NCI-H1694 treated with DMSO at 0.1 percent for 48 hours (cell line): ENCODE measurements at regions not wholly inside any gene's neighbourhood (a gene's known extent, or its start where the extent isn't known, plus 50 kb on each side); places are given as distances from the start of the nearest gene placed in this dataset.
A peak's percentile ranks its signal among the peaks of the same experiment; 100 is the strongest.
"Not testable (repeated sequence)": the region's sequence is repeated elsewhere in the genome, so short reads cannot be mapped to it uniquely, and the experiment has no call there.

Source experiments
- DNase-seq: peaks from one replicate; lab custom pipeline; 2025; lab: John Stamatoyannopoulos, UW

DNA sequence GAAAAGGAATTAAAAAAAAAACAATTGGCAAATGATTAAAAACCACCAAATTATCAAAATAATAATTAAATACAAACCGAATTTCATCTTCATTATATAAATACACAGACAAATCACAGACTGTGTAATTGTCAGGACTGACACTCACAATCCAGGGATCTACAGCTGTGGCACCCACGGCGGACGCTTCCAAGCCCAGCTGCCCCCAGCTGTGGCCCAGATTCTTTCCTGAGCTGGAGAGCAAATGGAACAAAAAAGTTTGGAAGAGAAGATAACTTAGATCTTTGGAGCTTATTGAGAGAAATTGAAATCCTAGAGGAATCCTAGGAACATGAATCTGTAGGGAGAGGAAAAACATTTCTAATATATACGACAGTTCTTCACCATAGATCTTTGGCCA is 316.1 kb downstream of the OTUD1 start:
- no peak for DNase-seq

DNA sequence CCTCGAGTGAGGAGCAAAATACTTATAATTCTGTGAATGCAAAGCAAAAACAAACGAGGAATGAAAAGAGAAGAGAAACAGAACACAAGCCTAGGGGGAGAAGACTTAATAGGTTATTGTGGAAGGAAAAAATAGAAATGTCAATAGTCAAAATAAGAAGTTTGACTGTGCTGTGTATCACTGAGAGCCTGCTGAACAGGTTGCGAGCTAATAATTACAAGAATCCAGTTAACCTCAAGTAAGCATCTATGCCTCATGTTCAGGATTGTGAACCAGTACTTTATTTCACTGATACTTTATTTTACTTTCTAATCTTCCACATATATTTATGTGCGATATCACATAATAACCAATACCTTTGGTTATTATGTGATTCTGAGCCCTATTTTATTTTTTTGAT is 316.7 kb downstream of the OTUD1 start:
- no peak for DNase-seq

DNA sequence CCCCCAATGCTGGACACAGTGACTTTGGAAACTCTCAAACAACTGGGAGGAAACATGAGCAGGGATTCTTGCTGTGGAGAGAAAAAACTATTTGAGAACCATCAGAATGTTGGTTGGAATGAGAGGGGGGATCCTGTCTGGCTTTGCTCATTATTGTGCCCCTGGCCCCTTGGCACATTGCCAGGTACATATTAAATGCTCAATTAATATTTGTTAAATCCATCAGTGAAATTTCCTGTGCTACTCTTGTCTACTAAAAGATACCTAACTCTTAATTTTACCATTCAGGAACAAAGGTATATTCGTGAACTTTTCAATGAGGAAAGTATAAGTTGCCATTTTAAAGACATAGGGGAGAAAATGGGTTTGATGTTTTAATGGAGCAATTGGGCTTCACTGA is 329.4 kb downstream of the OTUD1 start:
- DNase-seq, result no peak

DNA sequence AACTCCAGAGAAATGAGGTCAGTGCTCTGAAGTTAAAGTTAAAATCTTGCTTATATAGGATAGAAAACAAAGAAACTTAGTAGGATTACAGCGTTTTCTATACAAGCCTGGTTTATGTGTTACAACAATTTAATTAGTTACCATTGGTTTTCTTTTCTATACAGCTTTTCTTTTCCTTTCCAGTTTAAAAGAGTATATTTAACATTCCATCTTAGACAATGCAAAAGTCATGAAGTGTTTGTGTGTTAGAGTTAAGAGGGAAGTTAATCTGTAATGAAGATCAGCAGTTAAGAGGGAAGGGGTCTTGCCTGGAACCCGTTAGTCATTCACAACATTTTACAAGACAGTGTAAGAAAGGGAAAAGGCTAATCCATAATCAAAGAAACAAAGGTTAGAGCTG is 338.3 kb downstream of the OTUD1 start:
- no peak for DNase-seq

DNA sequence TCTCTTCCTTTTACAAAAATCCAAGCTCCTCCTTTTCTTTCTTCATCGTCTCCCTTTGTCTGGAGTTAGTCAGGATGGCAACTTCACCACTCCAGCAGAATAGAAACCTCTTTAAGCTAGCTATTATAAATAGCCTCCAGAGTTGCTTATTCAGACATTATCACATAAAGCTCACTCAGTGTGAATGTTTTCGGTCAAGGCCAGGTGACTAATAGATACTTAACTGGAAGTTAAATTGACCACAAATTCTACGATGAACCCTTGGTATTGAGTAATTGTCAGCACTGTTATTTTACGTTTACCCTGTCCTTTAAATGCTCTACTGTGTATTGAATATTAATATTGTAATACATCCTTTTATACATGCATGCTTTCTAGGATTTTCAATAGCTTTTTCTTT is 340.4 kb downstream of the OTUD1 start:
- no peak for DNase-seq

DNA sequence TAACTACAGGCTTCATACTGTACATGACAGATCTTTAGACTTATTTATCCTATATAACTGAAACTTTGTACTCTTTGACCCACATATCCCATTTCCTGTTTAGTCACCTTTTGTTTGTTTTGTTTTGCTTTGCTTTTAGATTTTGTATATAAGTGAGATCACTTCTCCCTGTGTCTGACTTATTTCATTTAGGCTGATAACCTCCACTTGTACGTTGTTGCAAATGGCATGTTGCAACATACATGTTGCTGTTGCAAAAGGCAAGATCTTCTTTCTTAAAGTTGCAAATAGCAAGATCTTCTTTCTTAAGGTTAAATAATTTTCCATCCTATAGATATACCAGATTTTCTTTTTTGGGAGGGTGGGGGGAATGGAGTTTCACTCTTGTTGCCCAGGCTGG is 341.5 kb downstream of the OTUD1 start:
- DNase-seq, result no peak

DNA sequence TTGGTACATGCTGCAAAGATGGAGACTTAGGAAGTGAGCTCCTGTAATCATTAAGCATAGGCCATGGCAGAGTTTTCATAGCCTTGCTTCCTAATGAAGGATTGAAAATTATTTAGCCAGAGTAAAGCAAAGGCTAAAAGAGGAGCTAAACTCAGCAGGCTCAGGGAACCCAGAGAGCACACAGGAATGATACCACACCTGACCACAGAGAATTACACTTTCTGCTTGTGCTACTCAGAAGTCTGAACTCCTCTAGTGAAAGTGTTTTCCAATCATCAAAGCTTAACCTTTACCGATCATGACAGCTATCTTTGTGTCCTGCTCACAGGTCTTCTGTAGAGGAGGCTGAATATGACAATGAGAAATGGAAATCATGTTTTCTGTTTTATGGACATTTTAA is 347.7 kb downstream of the OTUD1 start:
- no peak for DNase-seq

DNA sequence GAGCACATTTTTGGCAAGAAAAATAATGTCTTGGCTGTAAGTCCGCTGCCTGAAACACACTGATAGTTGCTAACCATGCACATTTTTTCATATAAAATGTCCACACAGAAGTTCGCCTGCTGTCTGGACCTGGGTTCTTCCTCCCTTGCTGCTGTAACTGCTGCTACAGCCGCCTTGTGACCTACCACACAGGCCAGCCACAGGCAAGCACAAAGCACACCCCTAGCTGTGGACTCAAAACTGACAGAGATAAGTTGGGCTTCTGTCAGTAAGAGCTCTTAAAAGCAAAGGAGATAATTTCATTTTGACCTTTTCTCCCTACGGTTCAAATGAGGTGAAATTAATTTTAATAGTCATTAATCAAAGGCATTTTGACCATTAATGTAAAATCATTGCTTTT is 354.7 kb downstream of the OTUD1 start:
- no peak for DNase-seq

DNA sequence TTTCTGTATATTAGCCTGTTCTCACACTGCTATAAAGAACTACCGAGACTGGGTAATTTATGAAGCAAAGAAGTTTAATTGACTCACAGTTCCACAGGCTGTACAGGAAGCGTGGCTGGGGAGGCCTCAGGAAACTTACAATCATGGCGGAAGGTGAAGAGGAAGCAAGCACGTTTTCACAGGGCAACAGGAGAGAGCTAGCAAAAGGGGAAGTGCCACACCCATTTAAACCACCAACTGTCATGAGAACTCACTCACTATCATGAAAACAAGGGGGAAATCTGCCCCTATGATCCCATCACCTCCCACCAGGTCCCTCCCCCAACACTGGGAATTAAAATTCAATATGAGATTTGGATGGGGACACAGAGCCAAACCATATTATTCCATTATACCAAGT is 358.6 kb downstream of the OTUD1 start:
- DNase-seq, result not testable (repeated sequence)

DNA sequence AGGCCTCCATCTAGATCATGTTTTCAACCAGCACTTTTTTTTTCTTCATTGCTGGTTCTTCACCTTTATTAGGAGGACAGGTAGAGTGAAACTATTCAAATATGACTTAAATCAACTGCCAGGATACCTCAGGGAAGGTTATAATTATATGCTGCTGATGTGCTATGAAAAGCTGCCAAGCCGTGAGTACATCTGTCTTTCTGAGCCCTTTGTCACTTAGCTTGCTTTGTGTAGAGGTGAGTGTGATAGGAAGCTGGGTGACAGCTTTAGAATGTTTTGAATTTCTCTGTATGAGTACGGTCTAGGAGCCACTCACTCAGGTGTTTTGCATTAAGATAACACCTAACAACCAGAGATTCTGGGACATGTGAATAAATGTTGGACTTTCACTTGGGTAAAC is 365.2 kb downstream of the OTUD1 start:
- DNase-seq, result no peak

DNA sequence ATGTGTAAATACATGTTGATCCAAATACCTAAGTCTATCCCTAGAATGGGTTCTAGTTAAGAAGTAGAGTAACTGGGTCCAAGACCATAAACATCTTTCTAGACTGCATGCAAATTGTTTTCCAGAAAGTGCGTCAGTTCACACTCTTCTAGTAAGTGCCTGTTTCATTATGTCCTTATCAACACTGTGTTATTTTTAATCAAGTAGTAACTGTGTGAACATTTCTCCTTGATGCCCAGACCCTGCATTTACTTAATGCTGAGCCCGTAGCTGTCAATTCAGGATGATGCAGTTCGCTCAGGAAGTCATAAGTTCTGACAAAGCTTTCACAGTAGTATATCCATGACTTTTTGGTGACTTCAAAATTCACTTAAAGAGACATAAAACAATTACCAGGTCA is 374.8 kb downstream of the OTUD1 start:
- no peak for DNase-seq

DNA sequence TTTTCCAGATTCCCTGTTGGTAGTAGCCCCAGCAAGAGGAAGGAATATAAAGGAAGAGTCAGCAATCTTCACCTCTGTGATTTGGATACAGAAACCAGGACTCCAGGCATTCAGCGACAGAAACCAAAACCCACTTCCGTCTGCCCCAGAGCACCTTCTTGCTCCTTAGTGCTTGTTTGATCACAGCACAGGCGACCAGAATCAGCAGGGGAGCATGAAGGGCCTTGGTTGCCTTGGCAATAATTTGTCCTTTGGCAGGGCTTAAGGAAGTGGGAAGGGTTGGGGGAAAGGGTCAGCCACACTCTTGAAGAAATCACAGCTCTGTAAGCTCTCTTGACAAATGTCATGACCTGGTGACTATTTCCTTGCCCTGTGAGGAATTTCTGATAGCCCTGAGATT is 379.6 kb downstream of the OTUD1 start:
- DNase-seq, result no peak

DNA sequence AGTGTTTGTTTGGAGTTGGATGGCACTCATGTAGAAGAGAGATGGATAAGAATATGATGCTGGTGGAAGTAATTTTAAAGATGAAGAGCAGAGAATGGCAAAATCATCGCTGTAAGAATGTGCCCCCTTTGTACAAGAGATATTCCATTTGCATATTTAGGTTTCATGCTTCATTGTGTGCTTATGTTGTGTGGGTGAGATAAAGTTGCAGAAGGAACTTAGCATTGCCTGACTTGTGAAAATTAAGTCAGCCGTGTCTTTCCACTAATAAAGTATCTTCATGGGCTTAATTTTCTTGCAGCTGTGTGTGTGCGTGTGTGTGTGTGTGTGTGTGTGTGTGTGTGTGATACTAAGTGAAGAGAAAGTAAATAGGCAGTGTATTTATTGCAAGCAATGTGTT is 381.9 kb downstream of the OTUD1 start:
- DNase-seq, result no peak

DNA sequence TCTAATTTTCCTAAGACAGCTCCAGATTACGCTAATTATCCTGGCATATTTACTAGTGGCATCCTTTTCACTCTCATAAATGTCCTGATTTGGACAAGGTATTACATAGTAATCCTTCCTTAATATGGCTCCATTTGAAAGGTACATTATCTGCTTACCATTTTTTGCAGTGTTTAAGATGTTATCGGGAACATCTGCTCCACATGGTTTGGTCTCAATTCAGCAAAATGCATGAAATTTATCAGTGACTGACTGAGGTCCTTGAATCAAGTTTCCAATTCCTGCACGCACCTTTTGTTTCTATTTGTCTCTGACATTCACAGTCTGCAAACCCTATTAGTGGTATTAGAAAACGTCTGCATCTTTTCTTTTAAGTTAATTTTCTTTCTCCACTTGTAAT is 384.1 kb upstream of the KIAA1217 start:
- no peak for DNase-seq

DNA sequence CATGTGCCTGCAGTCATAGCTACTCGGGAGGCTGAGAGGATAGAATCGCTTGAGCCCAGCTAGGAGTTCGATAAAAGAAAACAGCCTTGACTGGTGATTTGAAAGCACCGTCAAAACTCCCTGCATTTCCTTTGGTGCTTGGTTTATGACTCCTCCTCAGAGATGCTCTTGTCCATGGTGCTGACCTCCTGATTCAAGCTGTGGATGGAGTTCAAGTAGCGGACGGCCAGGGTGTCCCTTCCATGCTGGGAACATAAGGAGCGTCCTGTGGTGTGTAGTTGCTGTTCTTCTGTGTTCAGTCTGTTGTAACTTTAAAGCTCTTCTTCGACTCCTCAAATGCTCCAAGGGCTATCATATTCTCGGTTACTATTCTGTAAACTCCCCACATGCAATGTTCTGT is 382.5 kb upstream of the KIAA1217 start:
- no peak for DNase-seq

DNA sequence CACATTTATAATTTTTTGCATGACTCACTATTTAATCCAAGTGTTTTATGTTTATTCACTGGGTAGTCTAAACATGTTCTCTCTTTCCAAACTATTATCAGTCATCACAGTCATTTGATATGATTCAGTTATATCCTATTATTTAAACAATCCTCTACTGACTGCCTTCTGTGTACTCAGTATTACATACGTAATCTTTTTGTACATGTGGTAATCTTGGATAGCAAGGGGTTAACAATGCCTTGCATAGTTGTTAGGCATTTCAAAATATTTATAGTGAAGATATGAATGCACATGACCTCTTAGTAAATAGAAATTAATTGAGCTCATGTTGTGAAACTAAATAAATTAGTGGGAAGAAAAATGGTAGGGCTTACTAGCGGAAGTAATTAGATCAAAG is 379.4 kb upstream of the KIAA1217 start:
- no peak for DNase-seq

DNA sequence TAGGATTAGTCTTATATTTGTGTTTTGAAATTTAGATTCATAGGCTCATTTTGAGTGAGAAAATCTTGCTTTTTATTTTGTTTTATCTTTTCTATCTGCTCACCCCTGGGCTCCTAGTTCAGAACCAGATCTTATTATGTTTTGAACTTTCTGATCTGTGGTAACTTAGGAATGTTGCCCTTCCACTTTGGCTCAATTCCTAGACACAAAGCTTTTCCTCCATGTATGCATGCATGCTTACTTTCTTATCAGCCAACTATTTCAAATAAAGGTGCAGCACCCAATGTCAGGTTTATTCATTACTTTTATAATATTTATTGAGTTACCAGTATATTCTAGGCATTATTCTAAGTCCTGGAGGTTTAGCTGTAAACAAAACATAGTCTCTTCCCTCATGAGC is 374.8 kb upstream of the KIAA1217 start:
- no peak for DNase-seq

DNA sequence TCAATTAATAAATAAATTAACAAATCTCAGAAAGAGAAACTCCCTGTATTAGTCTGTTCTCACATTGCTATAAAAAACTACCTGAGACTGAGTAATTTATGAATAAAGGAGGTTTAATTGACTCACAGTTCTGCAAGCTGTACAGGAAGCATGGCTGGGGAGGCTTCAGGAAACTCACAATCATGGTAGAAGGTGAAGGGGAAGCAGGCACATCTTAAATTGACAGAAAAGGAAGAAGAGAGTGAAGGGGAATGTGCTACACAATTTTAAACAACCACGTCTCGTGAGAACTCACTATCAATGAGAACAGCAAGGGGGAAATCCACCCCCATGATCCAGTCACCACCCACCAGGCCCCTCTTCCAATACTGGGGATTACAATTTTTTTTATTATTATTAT is 358.3 kb upstream of the KIAA1217 start:
- no peak for DNase-seq

DNA sequence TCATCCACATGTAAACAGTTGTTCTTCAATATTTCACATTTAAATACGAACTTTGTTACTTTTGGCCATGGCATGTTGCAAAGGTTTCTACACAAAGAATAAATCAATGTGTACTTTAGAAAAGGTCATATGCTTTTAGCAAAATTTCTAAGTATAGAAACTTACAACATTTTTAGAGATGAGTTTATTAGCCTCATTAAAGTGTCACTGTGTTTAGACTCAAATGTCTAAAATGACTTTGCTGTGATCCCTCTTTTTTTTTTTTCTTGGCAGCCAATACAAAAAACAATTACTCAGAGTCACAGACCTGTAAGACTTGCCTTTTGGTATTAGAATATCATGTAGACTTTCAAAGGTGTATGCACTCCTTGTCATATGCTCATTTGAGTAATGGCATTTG is 349.3 kb upstream of the KIAA1217 start:
- no peak for DNase-seq

DNA sequence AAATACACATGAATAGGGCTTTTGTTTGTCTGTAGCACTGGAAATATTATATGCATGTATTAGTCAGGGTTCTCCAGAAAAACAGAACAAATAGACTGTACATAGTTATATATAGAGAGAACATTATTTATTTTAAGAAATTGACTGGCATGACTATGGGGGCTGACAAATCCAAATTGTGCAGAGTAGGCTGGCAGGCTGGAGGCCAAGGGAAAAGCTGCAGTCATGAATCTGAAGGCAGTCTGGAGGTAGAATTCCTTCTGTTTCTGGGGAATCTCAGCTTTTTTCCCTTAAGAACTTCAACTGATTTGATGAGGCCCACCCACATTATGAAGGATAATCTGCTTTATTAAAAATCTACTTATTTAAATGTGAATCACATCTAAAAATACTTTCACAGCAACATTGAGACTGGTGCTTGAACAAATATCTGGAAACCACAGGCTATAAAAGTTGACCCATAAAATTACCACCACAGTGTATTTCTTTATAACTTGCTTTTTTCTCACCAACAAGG is 344.2 kb upstream of the KIAA1217 start:
- no peak for DNase-seq

DNA sequence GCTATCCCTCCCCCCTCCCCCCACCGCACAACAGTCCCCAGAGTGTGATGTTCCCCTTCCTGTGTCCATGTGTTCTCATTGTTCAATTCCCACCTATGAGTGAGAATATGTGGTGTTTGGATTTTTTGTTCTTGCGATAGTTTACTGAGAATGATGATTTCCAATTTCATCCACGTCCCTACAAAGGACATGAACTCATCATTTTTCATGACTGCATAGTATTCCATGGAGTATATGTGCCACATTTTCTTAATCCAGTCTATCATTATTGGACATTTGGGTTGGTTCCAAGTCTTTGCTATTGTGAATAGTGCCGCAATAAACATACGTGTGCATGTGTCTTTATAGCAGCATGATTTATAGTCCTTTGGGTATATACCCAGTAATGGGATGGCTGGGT is 342.0 kb upstream of the KIAA1217 start:
- not testable (repeated sequence) for DNase-seq

DNA sequence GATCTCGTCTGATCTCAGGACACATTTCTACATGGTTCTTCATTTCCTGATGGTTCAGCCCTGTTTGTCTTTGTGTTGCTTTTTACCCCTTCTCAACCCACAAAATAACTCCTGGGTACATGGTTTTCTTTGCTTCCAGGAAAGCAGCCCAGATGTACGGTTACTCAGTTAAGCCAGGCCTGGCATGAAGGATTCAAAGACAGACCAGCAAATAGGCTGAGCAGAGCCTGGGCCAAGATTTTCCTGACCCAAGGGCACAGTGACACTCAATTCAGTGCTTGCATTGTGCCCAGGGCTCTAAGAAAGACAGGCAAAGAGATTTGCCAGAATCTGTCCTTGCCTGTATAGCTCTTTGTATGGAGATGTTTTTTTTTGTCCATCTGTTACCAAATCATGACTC is 340.8 kb upstream of the KIAA1217 start:
- DNase-seq, result peak; percentile 55

DNA sequence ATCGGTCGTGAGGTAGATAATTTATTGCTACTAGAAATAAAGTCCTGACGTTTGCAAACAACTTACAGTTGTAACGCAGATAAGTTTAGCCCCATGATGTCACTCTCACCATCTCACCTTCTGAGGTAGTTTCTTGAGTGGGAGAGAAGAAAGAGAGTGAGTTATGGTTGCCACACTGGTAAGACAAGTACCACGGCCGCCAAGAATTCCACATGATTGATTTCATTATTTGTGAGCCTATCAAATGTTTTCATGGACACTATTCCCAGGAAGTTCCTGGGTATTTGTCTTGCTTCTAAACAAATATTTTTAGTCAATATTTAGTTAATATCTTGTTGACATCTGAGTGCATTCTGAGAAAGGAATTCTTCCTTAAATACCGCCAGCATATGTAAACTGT is 339.4 kb upstream of the KIAA1217 start:
- DNase-seq, result no peak

DNA sequence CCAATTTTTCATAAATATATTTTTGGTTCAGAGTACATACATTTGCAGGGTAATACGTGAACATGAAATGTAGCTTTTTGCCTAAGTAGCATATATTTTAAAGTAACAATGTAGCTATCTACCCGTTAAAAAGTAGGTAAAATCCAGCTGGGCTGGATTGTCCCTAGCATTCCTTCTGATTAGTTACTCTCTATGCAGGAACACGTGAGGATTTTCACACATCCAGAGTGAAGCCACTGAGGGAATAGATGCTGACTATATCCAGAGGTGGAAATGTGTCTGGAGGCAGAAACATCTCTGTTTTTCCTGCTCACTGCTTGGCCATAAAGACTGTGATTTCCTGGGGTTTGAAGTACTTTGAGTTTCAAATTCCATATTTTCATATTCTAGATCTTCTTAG is 338.9 kb upstream of the KIAA1217 start:
- DNase-seq, result no peak
